Naive B cell (primary cell): ENCODE measurements at regions not wholly inside any gene's neighbourhood (a gene's known extent, or its start where the extent isn't known, plus 50 kb on each side); places are given as distances from the start of the nearest gene placed in this dataset.
"Not testable (repeated sequence)": the region's sequence is repeated elsewhere in the genome, so short reads cannot be mapped to it uniquely, and the experiment has no call there.

ENCODE experiments used
- ATAC-seq, 2 donors: fragments of 150-1000 bp; cut with Tn5 transposase; 2 replicates each; pipeline ENCODE4 v1.10.0; 2021; ENCODE audit warnings: low read depth in 2 of 2, mild to moderate bottlenecking in 2 of 2, moderate library complexity in 2 of 2
- DNase-seq: peaks from one replicate; pipeline ENCODE4 v3.0.0; 2022
- H3K27ac Mint-ChIP-seq, 6 donors: one replicate each; pipeline ENCODE4 v1.8.0; 2020 to 2022; ENCODE audit warnings: mild to moderate bottlenecking in 6 of 6, mixed read lengths in 6 of 6, moderate library complexity in 5 of 6, inconsistent platforms in 2 of 6
- H3K27me3 Mint-ChIP-seq, 3 donors: one replicate each; pipeline ENCODE4 v1.8.0; 2021 to 2022; ENCODE audit warnings: mixed read lengths in 3 of 3, mild to moderate bottlenecking in 1 of 3
- H3K36me3 Mint-ChIP-seq, 2 donors: one replicate each; pipeline ENCODE4 v1.8.0; 2020 to 2022; ENCODE audit warnings: mixed read lengths in 2 of 2, inconsistent platforms in 1 of 2, mild to moderate bottlenecking in 1 of 2
- H3K4me1 Mint-ChIP-seq, 3 donors: one replicate each; pipeline ENCODE4 v1.8.0; 2020 to 2022; ENCODE audit warnings: mixed read lengths in 3 of 3, inconsistent platforms in 1 of 3, mild to moderate bottlenecking in 1 of 3, moderate library complexity in 1 of 3
- H3K4me3 Mint-ChIP-seq, 8 donors: one replicate each; pipeline ENCODE4 v1.8.0; 2020 to 2022; ENCODE audit warnings: mild to moderate bottlenecking in 8 of 8, mixed read lengths in 8 of 8, moderate library complexity in 8 of 8, inconsistent platforms in 2 of 8
- H3K9me3 Mint-ChIP-seq, 7 donors: one replicate each; pipeline ENCODE4 v1.8.0; 2020 to 2022; ENCODE audit warnings: mixed read lengths in 7 of 7, mild to moderate bottlenecking in 5 of 7, inconsistent platforms in 2 of 7, moderate library complexity in 1 of 7

DNA sequence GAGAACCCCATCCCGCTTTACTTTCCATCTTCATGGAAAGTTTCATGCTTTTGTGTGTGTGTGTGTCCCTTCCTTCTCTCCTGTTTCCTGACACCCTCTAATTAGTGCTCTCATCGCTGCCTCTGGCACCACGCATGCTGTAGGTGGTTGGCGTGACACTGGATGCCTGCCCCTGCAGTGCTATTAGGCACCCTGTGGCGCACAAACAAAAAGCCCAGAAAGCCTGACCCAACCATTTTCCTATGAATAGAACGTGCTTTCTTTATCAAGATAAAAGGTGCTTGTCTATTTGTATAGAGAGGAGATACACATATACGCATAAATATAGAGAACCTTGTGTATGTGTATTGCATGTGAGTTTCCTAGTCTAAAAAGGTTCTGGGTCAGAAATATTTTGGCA, 120.8 kb upstream of the CDCA7L start:
- no peak for DNase-seq
- H3K27ac Mint-ChIP-seq: no peak overlapping the region
- H3K4me1 Mint-ChIP-seq: no peaks in the 10 kb centered on the region
- H3K36me3 Mint-ChIP-seq: no peaks in the 10 kb centered on the region
- H3K9me3 Mint-ChIP-seq: no peaks in the 10 kb centered on the region
- no peak for ATAC-seq
- no peak overlapping the region for H3K4me3 Mint-ChIP-seq
- peaks cover 16 to 34% (median 23%) of the 10 kb centered on the region in 3 donors for H3K27me3 Mint-ChIP-seq

- Mint-ChIP-seq H3K36me3 (no peaks in the 10 kb centered on the region), H3K27me3 (peaks cover 21 to 40% (median 23%) of the 10 kb centered on the region in 3 donors), H3K27ac (no peak overlapping the region), H3K9me3 (no peaks in the 10 kb centered on the region), H3K4me1 (no peaks in the 10 kb centered on the region), H3K4me3 (no peak overlapping the region)
- DNase-seq: no peak
- no peak for ATAC-seq
Observed at GRCh38 chr7:22064816-22065215, 119.1 kb upstream of the CDCA7L start.

GRCh38 chr7:22061775-22062174, 116.1 kb upstream of the CDCA7L start:
- no peaks in the 10 kb centered on the region for H3K4me1 Mint-ChIP-seq
- H3K27ac Mint-ChIP-seq: no peak overlapping the region
- DNase-seq (no peak), ATAC-seq (no peak)
- H3K36me3 Mint-ChIP-seq: no peaks in the 10 kb centered on the region
- no peaks in the 10 kb centered on the region for H3K9me3 Mint-ChIP-seq
- peaks cover 15 to 28% (median 15%) of the 10 kb centered on the region in 3 donors for H3K27me3 Mint-ChIP-seq
- no peak overlapping the region for H3K4me3 Mint-ChIP-seq

GRCh38 chr7:22060863-22061262, 115.2 kb upstream of the CDCA7L start:
- Mint-ChIP-seq H3K9me3 (no peaks in the 10 kb centered on the region), H3K27me3 (peaks cover 15 to 27% (median 19%) of the 10 kb centered on the region in 3 donors), H3K36me3 (no peaks in the 10 kb centered on the region), H3K27ac (no peak overlapping the region), H3K4me1 (no peaks in the 10 kb centered on the region), H3K4me3 (no peak overlapping the region)
- DNase-seq (no peak), ATAC-seq (no peak)

DNA sequence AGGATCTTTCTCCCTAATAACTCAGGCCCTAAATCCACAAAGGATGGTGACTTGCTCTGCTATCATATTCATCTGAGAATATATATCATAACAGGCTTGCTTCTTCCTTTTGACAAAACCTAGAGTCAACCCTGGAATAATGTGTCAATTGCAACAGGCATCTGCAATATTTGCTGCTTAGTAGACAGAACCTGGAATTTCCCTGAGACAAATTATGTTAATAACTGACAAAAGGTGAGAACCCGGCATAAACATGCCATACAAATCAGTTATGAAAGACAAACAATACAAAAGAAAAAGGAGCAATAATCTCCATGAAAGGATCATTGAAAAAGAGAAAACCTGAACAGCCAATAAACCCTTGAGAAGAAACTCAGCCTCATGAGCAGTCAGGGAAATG, 114.5 kb upstream of the CDCA7L start:
- no peak for DNase-seq
- Mint-ChIP-seq H3K4me1 (no peaks in the 10 kb centered on the region), H3K4me3 (no peak overlapping the region), H3K27me3 (peaks cover 15 to 27% (median 24%) of the 10 kb centered on the region in 3 donors), H3K27ac (no peak overlapping the region), H3K36me3 (no peaks in the 10 kb centered on the region), H3K9me3 (peaks cover 0 to 1% (median 0%) of the 10 kb centered on the region in 7 donors)
- ATAC-seq: no peak

- DNase-seq: no peak
- peaks cover 19 to 46% (median 34%) of the 10 kb centered on the region in 3 donors for H3K27me3 Mint-ChIP-seq
- H3K4me1 Mint-ChIP-seq: no peaks in the 10 kb centered on the region
- H3K36me3 Mint-ChIP-seq: no peaks in the 10 kb centered on the region
- H3K27ac Mint-ChIP-seq: no peak overlapping the region
- no peak overlapping the region for H3K4me3 Mint-ChIP-seq
- ATAC-seq: no peak
- peaks cover 0 to 1% (median 0%) of the 10 kb centered on the region in 7 donors for H3K9me3 Mint-ChIP-seq
Observed at GRCh38 chr7:22055226-22055625, 109.5 kb upstream of the CDCA7L start.

DNA sequence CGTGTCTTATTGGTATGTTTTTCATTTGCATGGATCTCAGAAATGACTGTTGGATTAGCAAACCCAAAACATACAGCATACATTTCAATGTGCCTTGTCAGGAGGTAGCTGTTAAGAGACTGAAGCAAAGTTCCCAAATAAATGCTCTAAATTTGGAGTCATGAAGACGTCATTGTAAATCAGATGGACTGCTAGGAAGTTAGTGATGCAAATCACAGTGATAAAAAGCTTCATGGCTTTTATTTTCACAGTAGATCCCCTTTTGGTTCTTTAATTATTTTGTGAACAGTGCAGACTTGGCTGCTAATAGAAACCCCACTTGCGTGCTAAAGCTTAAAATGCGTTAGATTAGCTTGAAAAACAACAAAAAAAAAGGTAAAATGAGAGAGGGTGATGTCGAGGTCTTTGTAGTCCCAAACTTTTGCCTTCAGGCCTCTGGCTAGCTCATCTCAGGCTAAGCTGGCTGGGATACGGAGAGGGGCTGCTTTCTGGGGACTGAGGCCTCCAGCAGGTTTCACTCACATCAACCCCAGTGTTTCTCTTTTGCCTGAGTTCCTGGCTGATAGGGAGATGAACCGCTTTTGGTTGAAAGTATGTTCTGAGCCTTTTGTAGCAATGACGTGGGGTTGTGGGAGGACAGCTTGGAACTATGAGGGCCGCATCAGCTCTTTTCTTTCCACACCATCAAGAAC, 107.1 kb upstream of the CDCA7L start:
- Mint-ChIP-seq H3K36me3 (no peaks in the 10 kb centered on the region), H3K27ac (peak overlapping the region in 1 of 6 donors; percentile 40), H3K4me3 (no peak overlapping the region), H3K9me3 (peaks cover 0 to 1% (median 0%) of the 10 kb centered on the region in 7 donors), H3K4me1 (no peaks in the 10 kb centered on the region), H3K27me3 (peaks cover 16 to 46% (median 45%) of the 10 kb centered on the region in 3 donors)
- no peak for DNase-seq
- ATAC-seq: no peak

DNA sequence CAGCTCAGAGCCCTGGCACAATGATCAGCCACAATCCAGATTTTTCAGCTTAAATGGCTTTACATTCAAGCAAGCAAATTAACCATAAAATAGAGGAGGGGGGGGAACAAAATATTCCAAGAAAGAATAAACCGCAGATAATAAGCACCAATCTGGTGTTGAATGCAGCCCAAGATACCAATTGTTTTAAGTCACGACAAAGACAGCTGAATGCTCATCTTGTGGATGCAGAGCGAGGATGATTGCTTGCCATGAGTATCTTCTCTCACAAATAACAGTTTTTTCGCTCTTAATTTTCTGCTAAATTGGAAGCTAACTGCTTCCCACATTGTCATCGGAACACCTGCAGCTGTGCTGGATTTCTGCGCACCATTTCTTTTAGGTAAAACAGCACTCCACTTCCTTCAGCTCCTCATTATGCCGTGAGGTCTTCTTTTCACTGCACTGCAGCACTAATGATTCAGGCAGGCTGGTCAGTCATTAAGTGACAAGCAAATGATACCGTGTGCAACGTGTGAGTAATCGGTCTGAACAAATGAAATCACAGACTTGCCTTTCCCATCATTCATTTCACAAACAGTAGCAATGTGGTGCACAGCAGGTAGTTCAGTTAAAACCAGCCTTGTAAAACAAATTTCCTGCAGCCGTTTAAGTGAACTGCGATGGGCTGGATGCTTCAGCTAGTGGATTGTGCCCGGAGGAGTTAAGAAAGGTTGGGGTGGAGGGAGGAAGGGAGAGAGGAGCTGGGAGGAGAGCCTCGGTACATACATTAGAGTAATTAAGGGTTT, 106.4 kb upstream of the CDCA7L start:
- DNase-seq: no peak
- peaks cover 16 to 44% (median 43%) of the 10 kb centered on the region in 3 donors for H3K27me3 Mint-ChIP-seq

DNA sequence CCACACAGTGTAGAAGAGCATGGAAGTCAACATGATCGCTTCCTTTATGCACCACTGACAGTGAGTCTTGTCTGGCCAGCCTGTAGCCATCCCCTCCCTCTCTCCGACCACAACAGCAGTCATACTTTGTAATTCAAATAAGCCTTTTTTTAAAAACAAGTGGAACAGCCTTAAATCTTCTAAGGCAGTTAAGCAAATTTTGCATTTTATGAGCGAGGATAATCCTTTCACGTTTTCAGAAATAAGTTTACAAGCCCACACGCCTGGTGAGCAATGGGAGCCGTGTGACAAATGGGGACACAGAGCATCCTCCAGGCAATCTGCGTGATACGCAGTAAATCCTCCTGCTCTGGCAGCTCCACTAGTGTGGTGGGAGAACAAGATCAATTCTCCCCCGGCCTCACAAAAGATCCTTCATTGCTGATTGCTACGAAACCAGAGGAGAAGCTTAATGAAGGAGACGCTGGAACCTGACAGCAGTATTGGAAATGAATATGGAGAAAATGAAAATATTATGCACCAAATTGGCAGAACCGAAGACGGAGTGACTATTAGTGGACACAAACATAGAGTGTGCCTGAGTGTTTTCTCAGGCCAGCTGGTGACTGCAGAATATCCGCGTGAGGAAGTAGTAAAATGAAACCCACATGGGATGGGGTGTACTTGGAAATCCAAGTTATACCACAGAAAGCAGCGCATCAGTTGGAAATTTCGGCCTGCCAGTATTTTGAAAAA, 104.2 kb upstream of the CDCA7L start:
- H3K4me1 Mint-ChIP-seq: no peaks in the 10 kb centered on the region
- peak overlapping the region in 1 of 6 donors; percentile 25 for H3K27ac Mint-ChIP-seq
- DNase-seq (no peak), ATAC-seq (no peak)
- peaks cover 25 to 38% (median 35%) of the 10 kb centered on the region in 3 donors for H3K27me3 Mint-ChIP-seq
- no peak overlapping the region for H3K4me3 Mint-ChIP-seq
- H3K9me3 Mint-ChIP-seq: no peaks in the 10 kb centered on the region
- H3K36me3 Mint-ChIP-seq: no peaks in the 10 kb centered on the region

More for the DNA sequence above, 106.4 kb upstream of the CDCA7L start:
- Mint-ChIP-seq H3K27ac (peak overlapping the region in 1 of 6 donors; percentile 30), H3K36me3 (no peaks in the 10 kb centered on the region), H3K4me1 (no peaks in the 10 kb centered on the region), H3K4me3 (no peak overlapping the region), H3K9me3 (peaks cover 0 to 1% (median 0%) of the 10 kb centered on the region in 7 donors)
- ATAC-seq: no peak

- H3K36me3 Mint-ChIP-seq: no peaks in the 10 kb centered on the region
- H3K27ac Mint-ChIP-seq: no peak overlapping the region
- ATAC-seq (no peak), DNase-seq (no peak)
- peaks cover 0 to 1% (median 0%) of the 10 kb centered on the region in 7 donors for H3K9me3 Mint-ChIP-seq
- H3K4me1 Mint-ChIP-seq: no peaks in the 10 kb centered on the region
- H3K27me3 Mint-ChIP-seq: peaks cover 9 to 33% (median 18%) of the 10 kb centered on the region in 3 donors
- no peak overlapping the region for H3K4me3 Mint-ChIP-seq
Observed at GRCh38 chr7:22043367-22043766, 97.7 kb upstream of the CDCA7L start.

GRCh38 chr7:22040923-22041595, 95.4 kb upstream of the CDCA7L start:
- Mint-ChIP-seq H3K27me3 (peaks cover 20 to 39% (median 20%) of the 10 kb centered on the region in 3 donors), H3K27ac (no peak overlapping the region), H3K36me3 (no peaks in the 10 kb centered on the region), H3K4me1 (no peaks in the 10 kb centered on the region), H3K9me3 (peaks cover 0 to 1% (median 0%) of the 10 kb centered on the region in 7 donors), H3K4me3 (no peak overlapping the region)
- DNase-seq: no peak
- ATAC-seq: no peak

GRCh38 chr7:22039670-22040069, 94.0 kb upstream of the CDCA7L start:
- Mint-ChIP-seq H3K36me3 (no peaks in the 10 kb centered on the region), H3K27ac (no peak overlapping the region), H3K27me3 (peaks cover 17 to 33% (median 22%) of the 10 kb centered on the region in 3 donors), H3K4me1 (no peaks in the 10 kb centered on the region), H3K9me3 (peaks cover 0 to 1% (median 0%) of the 10 kb centered on the region in 7 donors), H3K4me3 (no peak overlapping the region)
- DNase-seq (no peak), ATAC-seq (no peak)

- not testable (repeated sequence) for ATAC-seq, H3K36me3 Mint-ChIP-seq, DNase-seq, H3K9me3 Mint-ChIP-seq, H3K4me1 Mint-ChIP-seq, H3K4me3 Mint-ChIP-seq, H3K27ac Mint-ChIP-seq
- peaks cover 6 to 20% (median 16%) of the 10 kb centered on the region in 3 donors for H3K27me3 Mint-ChIP-seq
Observed at GRCh38 chr7:22032356-22032755, 86.7 kb upstream of the CDCA7L start.
